GM21619 (cell line): ENCODE measurements at regions not wholly inside any gene's neighbourhood (a gene's known extent, or its start where the extent isn't known, plus 50 kb on each side); places are given as distances from the start of the nearest gene placed in this dataset.
"Not testable (repeated sequence)": the region's sequence is repeated elsewhere in the genome, so short reads cannot be mapped to it uniquely, and the experiment has no call there.

Experiments used
- ATAC-seq: cut with Tn5 transposase; IDR thresholded peaks from one replicate; pipeline ENCODE4 v1.9.1; 2021; ENCODE audit not compliant: unreplicated experiment

GRCh38 chrX:45447331-45447730 is 246.7 kb upstream of the DIPK2B start:
- no peak for ATAC-seq

- no peak for ATAC-seq
These were observed 245.2 kb upstream of the DIPK2B start for GRCh38 chrX:45445745-45446412.

GRCh38 chrX:45437186-45437585 is 236.5 kb upstream of the DIPK2B start:
- no peak for ATAC-seq

GRCh38 chrX:45435481-45435880 is 234.8 kb upstream of the DIPK2B start:
- ATAC-seq, result no peak

- no peak for ATAC-seq
These were observed 233.6 kb upstream of the DIPK2B start for GRCh38 chrX:45434231-45434630.

- ATAC-seq, result no peak
These were observed 228.2 kb upstream of the DIPK2B start for GRCh38 chrX:45428831-45429230.

GRCh38 chrX:45424326-45424725 is 223.7 kb upstream of the DIPK2B start:
- no peak for ATAC-seq

GRCh38 chrX:45422216-45422925 is 221.7 kb upstream of the DIPK2B start:
- no peak for ATAC-seq

- ATAC-seq, result no peak
These were observed 221.1 kb upstream of the DIPK2B start for GRCh38 chrX:45421806-45422205.

- ATAC-seq, result no peak
These were observed 203.5 kb upstream of the DIPK2B start for GRCh38 chrX:45404206-45404605.

- no peak for ATAC-seq
These were observed 201.2 kb upstream of the DIPK2B start for GRCh38 chrX:45401923-45402322.

GRCh38 chrX:45400951-45401725 is 200.5 kb upstream of the DIPK2B start:
- ATAC-seq, result not testable (repeated sequence)

GRCh38 chrX:45400027-45400779 is 199.5 kb upstream of the DIPK2B start:
- ATAC-seq, result no peak

GRCh38 chrX:45385757-45386156 is 185.1 kb upstream of the DIPK2B start:
- no peak for ATAC-seq

- no peak for ATAC-seq
These were observed 181.2 kb upstream of the DIPK2B start for GRCh38 chrX:45381841-45382240.

GRCh38 chrX:45381366-45381765 is 180.7 kb upstream of the DIPK2B start:
- no peak for ATAC-seq

GRCh38 chrX:45379236-45379635 is 178.6 kb upstream of the DIPK2B start:
- ATAC-seq, result no peak

- no peak for ATAC-seq
These were observed 171.5 kb upstream of the DIPK2B start for GRCh38 chrX:45372151-45372550.

GRCh38 chrX:45368705-45369104 is 168.0 kb upstream of the DIPK2B start:
- ATAC-seq, result no peak

GRCh38 chrX:45363596-45363995 is 162.9 kb upstream of the DIPK2B start:
- ATAC-seq, result no peak

GRCh38 chrX:45360571-45360970 is 159.9 kb upstream of the DIPK2B start:
- no peak for ATAC-seq
